Thyroid gland (tissue), 4 donors: ENCODE measurements at regions not wholly inside any gene's neighbourhood (a gene's known extent, or its start where the extent isn't known, plus 50 kb on each side); places are given as distances from the start of the nearest gene placed in this dataset.

Source experiments
- DNase-seq, 2 donors: peaks; one replicate each; pipeline ENCODE4 v3.0.0-alpha.2; 2019
- H3K27ac ChIP-seq, 3 donors: fragments of 200-600 bp; sonication (generic); 1 replicate in 2 of 3; 2 replicates in 1 of 3; pipeline ENCODE4 v1.5.1; 2016 to 2019; ENCODE audit warnings: mild to moderate bottlenecking in 1 of 3, moderate library complexity in 1 of 3
- H3K27me3 ChIP-seq: fragments of 200-600 bp; sonication (generic); one replicate; pipeline ENCODE4 v1.5.1; 2019
- H3K36me3 ChIP-seq, 2 donors: fragments of 200-600 bp; sonication (generic); one replicate each; pipeline ENCODE4 v1.5.1; 2016 to 2019
- H3K4me1 ChIP-seq, 2 donors: fragments of 200-600 bp; sonication (generic); one replicate each; pipeline ENCODE4 v1.5.1; 2017 to 2019
- H3K4me3 ChIP-seq, 3 donors: fragments of 200-600 bp; sonication (generic); replicated peaks in 1 of 3; 1 replicate in 2 of 3; 2 replicates in 1 of 3; pipeline ENCODE4 v1.5.1; 2016; ENCODE audit warnings: mild to moderate bottlenecking in 1 of 3
- H3K9me3 ChIP-seq: fragments of 200-600 bp; sonication (generic); one replicate; pipeline ENCODE4 v1.5.1; 2017
- POLR2A ChIP-seq, 2 donors: fragments of 450-650 bp; IDR thresholded peaks; one replicate each; pipeline ENCODE4 v1.6.1; 2017; ENCODE audit warnings: antibody characterized with exemption in 2 of 2, mild to moderate bottlenecking in 2 of 2, moderate library complexity in 1 of 2
- WGBS, 2 donors: methylation state at CpG; one replicate each; pipeline ENCODE4 v1.1.5; 2017; 5-methylcytosine and 5-hydroxymethylcytosine counted together
- intact Hi-C: fragments of 100-400 bp; cut with DNase I; formaldehyde crosslinking; loops from one replicate; pipeline ENCODE4 v1.15.1; 2023
- TF ChIP-seq, protein P1 (sequence below), 6 experiments: fragments of 200-600 bp in 3 of 6; fragments of 450-650 bp in 3 of 6; sonication (generic) in 3 of 6; IDR thresholded peaks; one replicate each; pipeline ENCODE4 v1.5.1; 2016 to 2019; ENCODE audit warnings: antibody characterized with exemption in 6 of 6, mild to moderate bottlenecking in 2 of 6, inconsistent platforms in 1 of 6, moderate library complexity in 1 of 6

- Histone ChIP-seq H3K4me1 (peaks cover 42% of the 10 kb centered on the region in 2 donors), H3K27me3 (no peaks in the 10 kb centered on the region), H3K4me3 (no peak overlapping the region), H3K36me3 (no peaks in the 10 kb centered on the region), H3K9me3 (no peaks in the 10 kb centered on the region), H3K27ac (peak overlapping the region in 1 of 3 donors; percentile 31)
- WGBS, 2 donors, result 41 to 46% methylated on average over 3 of the region's 3 CpGs
- DNase-seq, result no peak
- no peak for TF ChIP-seq POLR2A (IDR thresholded peaks at IDR 0.05)
- TF ChIP-seq, protein P1, sequence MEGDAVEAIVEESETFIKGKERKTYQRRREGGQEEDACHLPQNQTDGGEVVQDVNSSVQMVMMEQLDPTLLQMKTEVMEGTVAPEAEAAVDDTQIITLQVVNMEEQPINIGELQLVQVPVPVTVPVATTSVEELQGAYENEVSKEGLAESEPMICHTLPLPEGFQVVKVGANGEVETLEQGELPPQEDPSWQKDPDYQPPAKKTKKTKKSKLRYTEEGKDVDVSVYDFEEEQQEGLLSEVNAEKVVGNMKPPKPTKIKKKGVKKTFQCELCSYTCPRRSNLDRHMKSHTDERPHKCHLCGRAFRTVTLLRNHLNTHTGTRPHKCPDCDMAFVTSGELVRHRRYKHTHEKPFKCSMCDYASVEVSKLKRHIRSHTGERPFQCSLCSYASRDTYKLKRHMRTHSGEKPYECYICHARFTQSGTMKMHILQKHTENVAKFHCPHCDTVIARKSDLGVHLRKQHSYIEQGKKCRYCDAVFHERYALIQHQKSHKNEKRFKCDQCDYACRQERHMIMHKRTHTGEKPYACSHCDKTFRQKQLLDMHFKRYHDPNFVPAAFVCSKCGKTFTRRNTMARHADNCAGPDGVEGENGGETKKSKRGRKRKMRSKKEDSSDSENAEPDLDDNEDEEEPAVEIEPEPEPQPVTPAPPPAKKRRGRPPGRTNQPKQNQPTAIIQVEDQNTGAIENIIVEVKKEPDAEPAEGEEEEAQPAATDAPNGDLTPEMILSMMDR (IDR thresholded peaks at IDR 0.05), result no peak
- intact Hi-C loops, result no loop called here
Measured at GRCh38 chr2:160650196-160651118, 156.8 kb upstream of the RBMS1 start.

DNA sequence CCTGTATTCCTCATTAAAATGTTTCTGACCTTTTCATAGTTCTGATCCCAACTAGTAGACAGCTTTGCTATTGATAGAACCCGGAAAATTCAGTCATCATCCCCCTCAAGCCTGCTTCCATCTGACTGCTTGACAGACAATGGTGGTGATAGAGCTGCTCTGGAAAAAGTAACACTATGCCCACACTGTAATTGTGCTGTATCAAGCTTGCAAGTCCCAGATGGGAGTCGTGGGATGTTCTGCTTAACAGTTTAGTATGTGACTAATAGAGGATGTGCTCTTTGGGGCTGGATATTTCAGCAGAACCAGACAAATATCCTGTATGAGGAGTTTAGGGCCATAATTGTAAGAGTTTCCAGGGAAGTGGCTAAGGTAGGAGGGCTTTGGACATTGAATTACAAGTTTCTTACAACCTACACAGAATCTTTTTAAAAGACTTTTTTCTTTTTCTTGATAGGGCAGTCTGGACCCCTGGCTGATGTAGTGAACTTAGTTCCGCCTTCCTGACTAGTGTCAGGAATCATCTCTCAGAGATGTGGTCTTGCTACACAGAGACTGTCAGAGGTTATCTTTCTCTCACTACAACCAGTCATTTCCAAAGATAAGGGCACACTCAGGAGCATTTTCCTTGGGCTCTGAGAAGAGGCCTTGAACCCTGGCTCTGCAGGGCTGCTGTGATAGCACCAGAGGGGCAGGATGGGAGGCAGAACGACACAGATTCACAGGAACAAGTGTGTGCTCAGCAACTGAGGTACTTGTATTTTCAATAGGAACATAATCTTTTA, 158.0 kb upstream of the RBMS1 start:
- Histone ChIP-seq H3K4me1 (peaks cover 35% of the 10 kb centered on the region in 2 donors), H3K27ac (no peak overlapping the region), H3K27me3 (no peaks in the 10 kb centered on the region), H3K4me3 (no peak overlapping the region), H3K36me3 (no peaks in the 10 kb centered on the region), H3K9me3 (no peaks in the 10 kb centered on the region)
- intact Hi-C loops, result no loop called here
- 78 to 88% methylated on average over 4 of the region's 4 CpGs for WGBS, 2 donors
- TF ChIP-seq, protein P1 (IDR thresholded peaks at IDR 0.05), result no peak
- TF ChIP-seq POLR2A (IDR thresholded peaks at IDR 0.05), result no peak
- no peak for DNase-seq

- Histone ChIP-seq H3K9me3 (no peaks in the 10 kb centered on the region), H3K4me1 (peaks cover 29% of the 10 kb centered on the region in 2 donors), H3K27me3 (no peaks in the 10 kb centered on the region), H3K36me3 (no peaks in the 10 kb centered on the region), H3K4me3 (no peak overlapping the region), H3K27ac (no peak overlapping the region)
- WGBS, 2 donors, result 75 to 80% methylated on average over 5 of the region's 5 CpGs
- TF ChIP-seq, protein P1 (IDR thresholded peaks at IDR 0.05), result no peak
- TF ChIP-seq POLR2A (IDR thresholded peaks at IDR 0.05), result no peak
- no peak for DNase-seq
- intact Hi-C loops, result no loop called here
Measured at GRCh38 chr2:160652236-160652635, 158.6 kb upstream of the RBMS1 start.

DNA sequence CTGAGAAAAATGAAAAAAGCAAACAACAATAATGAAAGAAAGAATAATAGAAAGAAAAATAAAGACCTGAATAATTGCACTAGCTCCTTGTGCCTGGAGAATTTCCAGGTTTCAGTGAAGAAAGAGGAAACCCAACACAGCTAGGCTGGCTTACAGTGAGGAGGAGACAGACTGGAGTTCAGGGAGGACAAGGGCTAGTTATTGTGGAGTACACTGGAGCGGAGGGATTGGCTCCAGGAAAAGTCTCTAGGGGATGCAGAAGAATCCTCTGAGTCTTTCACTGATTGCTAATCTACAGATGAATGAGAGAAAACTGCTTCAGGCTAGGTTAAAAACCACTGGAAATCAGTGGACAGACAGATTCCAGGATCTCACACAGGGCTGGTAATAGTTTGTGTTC, 163.6 kb upstream of the RBMS1 start:
- no peaks in the 10 kb centered on the region for H3K27me3 ChIP-seq
- WGBS, 2 donors, result 71% methylated on average over 1 of the region's 1 CpG
- no peaks in the 10 kb centered on the region for H3K4me1 ChIP-seq
- H3K36me3 ChIP-seq, result no peaks in the 10 kb centered on the region
- no peak overlapping the region for H3K4me3 ChIP-seq
- no peak for TF ChIP-seq POLR2A (IDR thresholded peaks at IDR 0.05)
- TF ChIP-seq, protein P1 (IDR thresholded peaks at IDR 0.05), result no peak
- intact Hi-C loops, result no loop called here
- no peaks in the 10 kb centered on the region for H3K9me3 ChIP-seq
- no peak for DNase-seq
- no peak overlapping the region for H3K27ac ChIP-seq

DNA sequence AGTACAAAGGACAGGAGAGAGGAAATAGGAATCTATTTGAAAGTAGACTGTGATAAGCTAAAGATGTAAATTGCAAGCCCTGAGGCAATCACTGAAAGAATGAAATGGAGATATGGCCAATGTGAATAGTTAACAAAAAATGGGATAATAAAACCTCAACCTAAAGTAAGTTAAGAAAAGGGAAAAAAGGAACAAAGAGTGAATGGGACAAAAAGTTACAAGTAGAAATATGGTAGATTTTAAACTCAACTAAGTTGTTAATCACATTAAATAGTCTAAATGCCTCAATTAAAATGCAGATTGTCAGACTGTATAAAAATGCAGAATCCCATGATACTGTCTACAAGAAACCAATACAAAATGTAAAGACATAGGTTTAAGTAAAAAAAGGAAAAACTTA, 165.2 kb upstream of the RBMS1 start:
- Histone ChIP-seq H3K27ac (no peak overlapping the region), H3K36me3 (no peaks in the 10 kb centered on the region), H3K27me3 (no peaks in the 10 kb centered on the region), H3K9me3 (no peaks in the 10 kb centered on the region), H3K4me1 (no peaks in the 10 kb centered on the region), H3K4me3 (no peak overlapping the region)
- intact Hi-C loops, result no loop called here
- no peak for DNase-seq
- TF ChIP-seq, protein P1 (IDR thresholded peaks at IDR 0.05), result no peak
- TF ChIP-seq POLR2A (IDR thresholded peaks at IDR 0.05), result no peak
